ENCODE measurements at regions not wholly inside any gene's neighbourhood (a gene's known extent, or its start where the extent isn't known, plus 50 kb on each side); places are given as distances from the start of the nearest gene placed in this dataset.
"Not testable (repeated sequence)": the region's sequence is repeated elsewhere in the genome, so short reads cannot be mapped to it uniquely, and the experiment has no call there.

DNA sequence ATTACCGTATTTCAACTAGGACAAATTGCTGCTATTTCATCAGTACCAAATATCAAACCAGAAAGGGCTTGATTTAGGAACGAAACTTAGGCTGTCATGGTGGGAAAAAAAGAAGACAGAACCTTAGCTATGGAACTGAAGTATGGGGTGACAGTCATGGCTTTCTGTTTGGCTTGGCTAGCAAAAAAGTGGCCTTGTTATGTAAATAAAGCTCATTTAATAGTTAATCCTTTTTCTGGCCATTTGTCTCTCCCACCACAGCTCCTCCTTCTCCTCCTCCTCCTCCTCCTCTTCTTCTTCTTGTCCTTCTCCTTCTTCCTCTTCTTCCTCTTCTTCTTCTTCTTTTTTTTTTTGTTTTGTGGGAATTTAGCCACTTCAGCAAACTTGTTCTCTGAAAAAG lies 434.7 kb upstream of the NDST4 start:
- DNase-seq, result no peak

- no peak for DNase-seq
Observed at GRCh38 chr4:115537387-115537786, 424.0 kb upstream of the NDST4 start.

DNA sequence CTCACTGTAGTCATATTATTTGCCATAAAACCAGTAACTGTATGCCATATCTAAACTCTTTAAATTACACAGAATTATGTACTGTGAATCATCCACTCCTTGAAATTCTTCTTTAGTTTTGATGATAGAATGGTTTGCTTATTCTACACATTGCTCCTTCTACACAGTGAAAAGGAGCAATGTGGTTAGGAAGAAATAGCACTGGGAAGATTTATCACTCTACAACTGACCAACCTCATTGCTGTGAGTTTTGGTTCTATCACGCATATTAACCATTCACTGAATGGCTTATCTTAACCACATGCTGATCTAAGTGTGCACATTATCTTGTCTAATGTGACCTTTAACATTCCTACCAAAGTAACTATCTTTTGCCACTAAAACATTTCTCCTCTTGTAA lies 415.7 kb upstream of the NDST4 start:
- DNase-seq, result no peak

- DNase-seq, result not testable (repeated sequence)
Observed at GRCh38 chr4:115519476-115519875, 406.1 kb upstream of the NDST4 start.

DNA sequence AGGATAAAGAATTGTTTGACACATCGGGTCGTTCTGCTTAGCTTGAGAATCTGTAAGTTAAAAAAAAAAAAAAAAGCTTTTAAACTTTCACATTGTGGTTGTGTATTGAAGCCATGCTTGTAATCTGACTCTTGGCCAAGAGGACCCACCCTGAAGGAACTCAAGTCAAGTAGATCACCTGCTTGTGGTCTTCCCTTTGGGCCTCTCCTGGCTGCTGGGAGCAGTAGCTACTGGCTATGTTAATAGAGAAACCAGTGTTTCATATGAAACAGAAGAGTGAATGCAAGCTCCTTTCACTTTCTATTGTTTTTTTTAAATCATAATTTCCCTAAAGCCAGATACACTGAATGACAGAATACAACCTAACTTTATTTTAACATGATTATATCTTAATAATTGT lies 402.4 kb upstream of the NDST4 start:
- no peak for DNase-seq

- DNase-seq, result no peak
Observed at GRCh38 chr4:115515366-115515765, 401.9 kb upstream of the NDST4 start.

GRCh38 chr4:115514675-115515074 lies 401.3 kb upstream of the NDST4 start:
- DNase-seq, result no peak

GRCh38 chr4:115505326-115505725 lies 391.9 kb upstream of the NDST4 start:
- DNase-seq, result no peak

DNA sequence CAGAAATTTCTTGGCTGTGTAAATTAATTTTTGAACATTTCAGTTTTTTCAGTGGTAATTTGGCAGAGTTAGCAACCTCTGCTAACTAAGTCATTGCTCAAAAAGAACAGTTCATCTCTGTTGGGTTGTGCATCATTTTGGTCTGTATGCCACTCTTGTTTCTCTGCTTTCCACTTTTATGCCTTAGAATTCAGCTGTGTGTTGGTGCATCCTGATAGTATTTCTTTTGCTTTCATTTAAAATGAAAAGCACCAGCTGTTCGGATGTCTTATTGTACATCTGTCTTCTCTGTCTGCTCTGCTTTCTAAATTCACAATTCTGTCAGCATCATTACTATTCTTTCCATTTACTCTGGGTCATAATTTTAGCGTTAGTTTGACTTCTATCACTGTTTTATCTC lies 388.2 kb upstream of the NDST4 start:
- no peak for DNase-seq

DNA sequence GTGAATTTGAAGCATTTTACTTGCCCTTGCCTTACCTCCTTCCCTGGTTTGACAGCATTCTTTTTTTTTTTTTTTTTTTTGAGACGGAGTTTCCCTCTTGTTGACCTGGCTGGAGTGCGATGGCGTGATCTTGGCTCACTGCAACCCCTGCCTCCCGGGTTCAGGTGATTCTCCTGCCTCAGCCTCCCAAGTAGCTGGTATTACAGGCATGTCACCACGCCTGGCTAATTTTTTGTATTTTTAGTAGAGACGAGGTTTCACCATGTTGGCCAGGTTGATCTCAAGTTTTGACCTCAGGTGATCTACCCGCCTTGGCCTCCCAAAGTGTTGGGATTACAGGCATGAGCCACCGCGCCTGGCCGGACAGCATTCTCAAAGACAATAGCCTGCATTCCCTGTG lies 380.4 kb upstream of the NDST4 start:
- DNase-seq, result peak; percentile 1

GRCh38 chr4:115491686-115492085 lies 378.3 kb upstream of the NDST4 start:
- no peak for DNase-seq

DNA sequence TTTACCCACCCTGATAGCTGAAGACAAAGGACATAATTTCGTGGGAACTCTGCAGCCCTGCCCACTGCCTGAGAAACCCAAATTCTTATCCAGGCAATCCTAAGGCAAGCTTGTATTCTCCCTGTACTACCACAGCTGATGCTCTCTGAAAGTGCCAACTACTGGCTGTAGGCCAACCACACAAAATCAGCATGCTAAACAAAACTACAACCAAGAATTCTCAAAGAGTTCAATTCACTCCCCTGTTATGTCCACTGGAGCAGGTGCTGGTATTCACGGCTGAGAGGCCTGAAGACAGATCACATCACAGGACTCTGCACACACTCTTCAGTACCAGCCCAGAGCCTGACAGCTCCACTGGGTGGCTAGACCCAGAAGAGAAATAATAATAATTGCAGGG lies 375.9 kb upstream of the NDST4 start:
- DNase-seq, result no peak

- no peak for DNase-seq
Observed at GRCh38 chr4:115485402-115485801, 372.0 kb upstream of the NDST4 start.

DNA sequence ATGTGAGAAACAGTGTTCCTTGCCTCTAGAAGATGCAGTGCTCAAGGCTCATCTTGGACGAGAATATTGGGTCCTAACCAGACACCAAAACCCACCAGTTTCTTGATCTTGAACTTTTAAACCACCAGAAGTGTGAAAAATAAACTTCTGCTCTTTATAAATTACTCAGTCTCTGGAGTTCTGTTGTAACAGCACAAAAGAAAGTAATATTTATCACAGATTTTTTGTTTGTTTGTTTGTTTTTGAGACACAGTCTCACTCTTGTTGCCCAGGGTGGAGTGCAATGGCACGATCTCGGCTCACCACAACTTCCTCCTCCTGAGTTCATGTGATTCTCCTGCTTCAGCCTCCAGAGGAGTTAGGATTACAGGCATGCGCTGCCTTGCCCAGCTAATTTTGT lies 371.1 kb upstream of the NDST4 start:
- DNase-seq, result no peak

- no peak for DNase-seq
Observed at GRCh38 chr4:115470763-115471162, 357.3 kb upstream of the NDST4 start.

GRCh38 chr4:115459301-115459700 lies 345.9 kb upstream of the NDST4 start:
- not testable (repeated sequence) for DNase-seq

GRCh38 chr4:115456231-115456630 lies 342.8 kb upstream of the NDST4 start:
- no peak for DNase-seq

- no peak for DNase-seq
Observed at GRCh38 chr4:115454228-115454627, 340.8 kb upstream of the NDST4 start.

GRCh38 chr4:115453416-115453815 lies 340.0 kb upstream of the NDST4 start:
- DNase-seq, result no peak

- not testable (repeated sequence) for DNase-seq
Observed at GRCh38 chr4:115452229-115452628, 338.8 kb upstream of the NDST4 start.

- DNase-seq, result no peak
Observed at GRCh38 chr4:115437739-115438138, 324.3 kb upstream of the NDST4 start.

DNA sequence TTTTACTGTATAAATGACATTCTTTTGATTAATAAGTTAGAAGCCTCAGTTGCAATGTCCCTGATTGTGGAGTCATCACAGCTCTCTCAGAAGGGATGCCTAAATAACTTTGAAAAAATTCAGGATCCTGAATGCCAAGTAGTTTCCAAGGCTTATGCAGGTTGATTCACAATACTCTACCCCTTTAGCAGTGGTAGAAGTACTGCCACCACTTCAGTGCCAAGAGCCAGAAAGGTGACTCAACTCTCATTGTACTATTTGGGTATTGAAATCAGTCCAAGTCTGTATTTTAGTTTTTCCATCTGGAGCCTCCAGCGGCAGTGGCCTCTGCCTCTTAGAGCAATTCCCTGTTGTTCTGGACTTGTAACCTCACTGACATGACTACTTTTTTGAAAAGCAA lies 320.1 kb upstream of the NDST4 start:
- DNase-seq, result no peak

GRCh38 chr4:115430024-115430423 lies 316.6 kb upstream of the NDST4 start:
- no peak for DNase-seq

- no peak for DNase-seq
Observed at GRCh38 chr4:115428455-115428854, 315.0 kb upstream of the NDST4 start.

GRCh38 chr4:115424852-115425251 lies 311.4 kb upstream of the NDST4 start:
- DNase-seq, result no peak

Measured in activated gamma-delta T cell (primary cell).